OCI-LY3 (cell line): ENCODE measurements at regions not wholly inside any gene's neighbourhood (a gene's known extent, or its start where the extent isn't known, plus 50 kb on each side); places are given as distances from the start of the nearest gene placed in this dataset.

ENCODE experiments used
- H2AFZ ChIP-seq: fragments of 200-600, 300-600 bp; shearing (Covaris generic); 2 replicates; pipeline ENCODE4 v1.6.0; 2014; ENCODE audit warnings: antibody characterized with exemption, low read depth, low read length
- H3K27ac ChIP-seq: fragments of 200-600, 300-600 bp; sonication (generic); 2 replicates; pipeline ENCODE4 v1.5.1; 2014; ENCODE audit warnings: mild to moderate bottlenecking, low read length, moderate library complexity, mixed read lengths
- H3K27me3 ChIP-seq: fragments of 200-600, 300-600 bp; sonication (generic); 2 replicates; pipeline ENCODE4 v1.6.1; 2014; ENCODE audit warnings: low read depth, low read length, mixed read lengths
- H3K36me3 ChIP-seq: fragments of 200-600, 300-600 bp; sonication (generic); replicated peaks from 2 replicates; pipeline ENCODE3; 2014; ENCODE audit warnings: low read depth, low read length, mixed read lengths
- H3K4me1 ChIP-seq: fragments of 300-600, 200-600 bp; sonication (generic); 2 replicates; pipeline ENCODE4 v1.6.1; 2014; ENCODE audit warnings: low read length, mixed read lengths
- H3K4me2 ChIP-seq: fragments of 200-600, 300-600 bp; sonication (generic); 2 replicates; pipeline ENCODE4 v1.6.1; 2014; ENCODE audit warnings: low read length, mixed read lengths
- H3K4me3 ChIP-seq: fragments of 300-600, 200-600 bp; sonication (generic); 2 replicates; pipeline ENCODE4 v1.5.1; 2014; ENCODE audit warnings: antibody characterized with exemption, mild to moderate bottlenecking, low read length, moderate library complexity
- H3K79me2 ChIP-seq: fragments of 300-600, 200-600 bp; shearing (Covaris generic); 2 replicates; pipeline ENCODE4 v1.6.1; 2014; ENCODE audit warnings: mild to moderate bottlenecking, low read length, mixed read lengths
- H3K9ac ChIP-seq: fragments of 300-600, 200-600 bp; shearing (Covaris generic); 2 replicates; pipeline ENCODE4 v1.6.0; 2014; ENCODE audit warnings: mild to moderate bottlenecking, low read length, moderate library complexity
- H3K9me3 ChIP-seq: fragments of 200-600, 300-600 bp; shearing (Covaris generic); 2 replicates; pipeline ENCODE4 v1.6.1; 2014; ENCODE audit warnings: low read length, mixed read lengths; ENCODE audit not compliant: insufficient read depth
- H4K20me1 ChIP-seq: fragments of 200-600, 300-600 bp; sonication (generic); 2 replicates; pipeline ENCODE4 v1.6.1; 2016; ENCODE audit warnings: low read length, mixed read lengths; ENCODE audit not compliant: insufficient read depth
- CTCF ChIP-seq: fragments of 200-600, 300-600 bp; sonication (generic); IDR thresholded peaks from 2 replicates; pipeline ENCODE4 v1.5.1; 2014; ENCODE audit warnings: antibody characterized with exemption, low read length, low read depth
- EZH2phosphoT487 ChIP-seq: fragments of 200-600 bp; shearing (Covaris generic); IDR thresholded peaks from 2 replicates; pipeline ENCODE4 v1.6.1; 2018; ENCODE audit warnings: antibody characterized with exemption, mixed run types, low read depth

- no peak for TF ChIP-seq EZH2phosphoT487
- no peak for TF ChIP-seq CTCF
Measured at GRCh38 chr19:30712431-30713337, 340.5 kb downstream of the ZNF536 start.

DNA sequence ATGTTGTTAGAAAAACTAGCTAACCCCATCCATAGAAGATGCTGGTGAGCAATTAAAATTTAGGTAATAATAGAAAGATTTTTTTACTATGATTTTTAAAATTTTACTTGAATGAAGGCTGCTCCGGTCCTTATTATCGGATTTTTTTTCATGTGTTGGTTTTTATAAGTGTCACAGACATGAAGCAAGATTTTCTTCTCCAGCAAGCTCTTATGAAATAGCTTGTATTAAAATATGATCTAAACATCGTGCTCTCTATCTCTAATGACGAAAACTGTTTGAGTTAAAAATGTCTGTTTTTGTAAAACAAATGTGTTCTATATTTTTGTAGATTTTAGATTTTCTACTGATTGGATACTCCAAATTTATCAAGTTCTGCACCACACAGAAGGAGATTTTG lies 339.6 kb downstream of the ZNF536 start:
- H3K9me3 ChIP-seq: no peaks in the 10 kb centered on the region
- no peaks in the 10 kb centered on the region for H3K4me1 ChIP-seq
- no peak overlapping the region for H3K27ac ChIP-seq
- TF ChIP-seq EZH2phosphoT487 (no peak), CTCF (no peak)
- no peaks in the 10 kb centered on the region for H3K79me2 ChIP-seq
- H2AFZ ChIP-seq: no peak overlapping the region
- no peaks in the 10 kb centered on the region for H3K27me3 ChIP-seq
- no peak overlapping the region for H3K4me2 ChIP-seq
- no peaks in the 10 kb centered on the region for H3K36me3 ChIP-seq
- no peak overlapping the region for H3K4me3 ChIP-seq
- H4K20me1 ChIP-seq: no peaks in the 10 kb centered on the region
- no peak overlapping the region for H3K9ac ChIP-seq

More at GRCh38 chr19:30712431-30713337, 340.5 kb downstream of the ZNF536 start:
- Histone ChIP-seq H3K27me3 (no peaks in the 10 kb centered on the region), H2AFZ (no peak overlapping the region), H3K9ac (no peak overlapping the region), H3K27ac (no peak overlapping the region), H3K9me3 (no peaks in the 10 kb centered on the region), H3K4me2 (no peak overlapping the region), H3K4me1 (no peaks in the 10 kb centered on the region), H4K20me1 (no peaks in the 10 kb centered on the region), H3K36me3 (no peaks in the 10 kb centered on the region), H3K4me3 (no peak overlapping the region), H3K79me2 (no peaks in the 10 kb centered on the region)

GRCh38 chr19:30711296-30711695 lies 339.1 kb downstream of the ZNF536 start:
- Histone ChIP-seq H3K9ac (no peak overlapping the region), H3K27me3 (no peaks in the 10 kb centered on the region), H3K4me3 (no peak overlapping the region), H3K4me1 (no peaks in the 10 kb centered on the region), H3K4me2 (no peak overlapping the region), H3K36me3 (no peaks in the 10 kb centered on the region), H3K27ac (no peak overlapping the region), H3K79me2 (no peaks in the 10 kb centered on the region), H4K20me1 (no peaks in the 10 kb centered on the region), H3K9me3 (no peaks in the 10 kb centered on the region), H2AFZ (no peak overlapping the region)
- TF ChIP-seq EZH2phosphoT487 (no peak), CTCF (no peak)

GRCh38 chr19:30710721-30711120 lies 338.5 kb downstream of the ZNF536 start:
- H3K27me3 ChIP-seq: no peaks in the 10 kb centered on the region
- H3K79me2 ChIP-seq: no peaks in the 10 kb centered on the region
- H3K9ac ChIP-seq: no peak overlapping the region
- H3K4me2 ChIP-seq: no peak overlapping the region
- H3K27ac ChIP-seq: no peak overlapping the region
- no peak for TF ChIP-seq CTCF
- no peak for TF ChIP-seq EZH2phosphoT487
- H3K9me3 ChIP-seq: no peaks in the 10 kb centered on the region
- H2AFZ ChIP-seq: no peak overlapping the region
- no peaks in the 10 kb centered on the region for H4K20me1 ChIP-seq
- no peaks in the 10 kb centered on the region for H3K4me1 ChIP-seq
- H3K36me3 ChIP-seq: no peaks in the 10 kb centered on the region
- H3K4me3 ChIP-seq: no peak overlapping the region
